OCI-LY3 (cell line): ENCODE measurements at regions not wholly inside any gene's neighbourhood (a gene's known extent, or its start where the extent isn't known, plus 50 kb on each side); places are given as distances from the start of the nearest gene placed in this dataset.

Experiments used
- CTCF ChIP-seq: fragments of 200-600, 300-600 bp; sonication (generic); IDR thresholded peaks from 2 replicates; pipeline ENCODE4 v1.5.1; 2014; ENCODE audit warnings: antibody characterized with exemption, low read length, low read depth
- EZH2phosphoT487 ChIP-seq: fragments of 200-600 bp; shearing (Covaris generic); IDR thresholded peaks from 2 replicates; pipeline ENCODE4 v1.6.1; 2018; ENCODE audit warnings: antibody characterized with exemption, mixed run types, low read depth

GRCh38 chr14:43651896-43652295 lies 855.2 kb downstream of the FSCB start:
- TF ChIP-seq CTCF (no peak), EZH2phosphoT487 (no peak)
